HFF-Myc (cell line): ENCODE measurements at regions not wholly inside any gene's neighbourhood (a gene's known extent, or its start where the extent isn't known, plus 50 kb on each side); places are given as distances from the start of the nearest gene placed in this dataset.
"Not testable (repeated sequence)": the region's sequence is repeated elsewhere in the genome, so short reads cannot be mapped to it uniquely, and the experiment has no call there.

Source experiments
- DNase-seq: peaks from one replicate; pipeline ENCODE4 v3.0.0-alpha.2; 2011; ENCODE audit warnings: low read depth; ENCODE audit errors: extremely low read depth
- H3K4me3 ChIP-seq: replicated peaks from 2 replicates; pipeline ENCODE4 v1.5.1; 2011; ENCODE audit warnings: low read depth, mild to moderate bottlenecking, control low read depth, low read length
- CTCF ChIP-seq: IDR thresholded peaks from 2 replicates; pipeline ENCODE4 v1.5.1; 2012; ENCODE audit warnings: mild to moderate bottlenecking, low read depth, low read length, control low read depth; ENCODE audit errors: missing control alignments

GRCh38 chr4:145277011-145277410 lies 96.6 kb upstream of the OTUD4 start:
- no peak for DNase-seq
- H3K4me3 ChIP-seq, result no peak overlapping the region
- no peak for TF ChIP-seq CTCF

- TF ChIP-seq CTCF, result no peak
- no peak overlapping the region for H3K4me3 ChIP-seq
- DNase-seq, result no peak
Measured at GRCh38 chr4:145276050-145276449, 95.7 kb upstream of the OTUD4 start.

GRCh38 chr4:145271194-145271593 lies 90.8 kb upstream of the OTUD4 start:
- DNase-seq, result no peak
- H3K4me3 ChIP-seq, result no peak overlapping the region
- no peak for TF ChIP-seq CTCF

GRCh38 chr4:145266881-145267280 lies 86.5 kb upstream of the OTUD4 start:
- no peak for DNase-seq
- TF ChIP-seq CTCF, result no peak
- H3K4me3 ChIP-seq, result no peak overlapping the region

GRCh38 chr4:145260091-145260490 lies 79.7 kb upstream of the OTUD4 start:
- TF ChIP-seq CTCF, result no peak
- no peak for DNase-seq

GRCh38 chr4:145255311-145255710 lies 74.9 kb upstream of the OTUD4 start:
- H3K4me3 ChIP-seq, DNase-seq: not testable (repeated sequence)

More at GRCh38 chr4:145260091-145260490, 79.7 kb upstream of the OTUD4 start:
- no peak overlapping the region for H3K4me3 ChIP-seq

GRCh38 chr4:145252190-145252589 lies 71.8 kb upstream of the OTUD4 start:
- TF ChIP-seq CTCF, result no peak
- no peak for DNase-seq
- no peak overlapping the region for H3K4me3 ChIP-seq
